Ecto neural progenitor cell (in vitro differentiated cells): ENCODE measurements at regions not wholly inside any gene's neighbourhood (a gene's known extent, or its start where the extent isn't known, plus 50 kb on each side); places are given as distances from the start of the nearest gene placed in this dataset.

Experiments
- DNase-seq: peaks from one replicate; pipeline ENCODE4 v3.0.0-alpha.2; 2018; ENCODE audit warnings: low spot score

- no peak for DNase-seq
Measured at GRCh38 chr13:63671296-63671695, 2255.6 kb upstream of the PCDH20 start.

- no peak for DNase-seq
Measured at GRCh38 chr13:63651394-63651793, 2235.7 kb upstream of the PCDH20 start.

GRCh38 chr13:63643543-63643942 lies 2227.9 kb upstream of the PCDH20 start:
- DNase-seq: no peak

GRCh38 chr13:63636316-63636993 lies 2220.8 kb upstream of the PCDH20 start:
- no peak for DNase-seq

- DNase-seq: no peak
Measured at GRCh38 chr13:63632321-63632720, 2216.7 kb upstream of the PCDH20 start.

GRCh38 chr13:63631006-63631405 lies 2215.4 kb upstream of the PCDH20 start:
- no peak for DNase-seq

GRCh38 chr13:63629591-63629990 lies 2213.9 kb upstream of the PCDH20 start:
- no peak for DNase-seq

- DNase-seq: no peak
Measured at GRCh38 chr13:63628310-63628709, 2212.7 kb upstream of the PCDH20 start.

GRCh38 chr13:63625869-63626268 lies 2210.2 kb upstream of the PCDH20 start:
- DNase-seq: no peak

- DNase-seq: no peak
Measured at GRCh38 chr13:63614874-63615612, 2199.4 kb upstream of the PCDH20 start.

- DNase-seq: no peak
Measured at GRCh38 chr13:63607153-63607552, 2191.5 kb upstream of the PCDH20 start.

GRCh38 chr13:63605962-63606361 lies 2190.3 kb upstream of the PCDH20 start:
- DNase-seq: no peak

GRCh38 chr13:63605403-63605802 lies 2189.8 kb upstream of the PCDH20 start:
- DNase-seq: no peak

- no peak for DNase-seq
Measured at GRCh38 chr13:63595811-63596210, 2180.2 kb upstream of the PCDH20 start.

- DNase-seq: no peak
Measured at GRCh38 chr13:63586467-63586866, 2170.8 kb upstream of the PCDH20 start.

GRCh38 chr13:63578796-63579195 lies 2163.1 kb upstream of the PCDH20 start:
- DNase-seq: no peak

GRCh38 chr13:63567031-63567430 lies 2151.4 kb upstream of the PCDH20 start:
- peak; percentile 39 for DNase-seq

- DNase-seq: no peak
Measured at GRCh38 chr13:63554157-63554556, 2138.5 kb upstream of the PCDH20 start.

- DNase-seq: no peak
Measured at GRCh38 chr13:63551731-63552130, 2136.1 kb upstream of the PCDH20 start.

GRCh38 chr13:63546524-63546923 lies 2130.9 kb upstream of the PCDH20 start:
- DNase-seq: no peak

GRCh38 chr13:63542770-63543169 lies 2127.1 kb upstream of the PCDH20 start:
- DNase-seq: no peak

- no peak for DNase-seq
Measured at GRCh38 chr13:63541336-63541735, 2125.7 kb upstream of the PCDH20 start.

- DNase-seq: no peak
Measured at GRCh38 chr13:63540061-63540460, 2124.4 kb upstream of the PCDH20 start.

- DNase-seq: no peak
Measured at GRCh38 chr13:63517371-63517770, 2101.7 kb upstream of the PCDH20 start.
